ENCODE measurements at regions not wholly inside any gene's neighbourhood (a gene's known extent, or its start where the extent isn't known, plus 50 kb on each side); places are given as distances from the start of the nearest gene placed in this dataset.
"Not testable (repeated sequence)": the region's sequence is repeated elsewhere in the genome, so short reads cannot be mapped to it uniquely, and the experiment has no call there.

- DNase-seq: no peak
Observed at GRCh38 chr2:66013456-66013855, 421.5 kb upstream of the MEIS1 start.

DNA sequence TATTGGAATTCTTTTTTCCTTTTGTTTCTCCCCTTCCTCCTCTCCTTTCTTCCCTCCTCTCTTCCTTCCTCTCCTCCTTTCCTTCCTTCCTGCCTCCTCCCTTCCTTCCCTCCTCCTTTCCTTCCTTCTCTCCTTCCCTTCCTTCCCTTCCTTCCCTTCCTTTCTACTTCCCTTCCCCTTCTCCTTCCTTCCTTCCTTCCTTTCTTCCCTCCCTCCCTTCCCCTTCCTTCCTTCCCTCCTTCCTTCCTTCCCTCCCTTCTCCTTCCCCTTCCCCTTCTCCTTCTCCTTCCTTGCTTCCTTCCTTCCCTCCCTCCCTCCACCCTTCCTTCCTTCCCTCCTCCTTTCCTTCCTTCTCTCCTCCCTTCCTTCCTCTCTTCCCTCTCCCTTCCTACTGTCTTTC is 431.0 kb upstream of the MEIS1 start:
- DNase-seq: no peak

DNA sequence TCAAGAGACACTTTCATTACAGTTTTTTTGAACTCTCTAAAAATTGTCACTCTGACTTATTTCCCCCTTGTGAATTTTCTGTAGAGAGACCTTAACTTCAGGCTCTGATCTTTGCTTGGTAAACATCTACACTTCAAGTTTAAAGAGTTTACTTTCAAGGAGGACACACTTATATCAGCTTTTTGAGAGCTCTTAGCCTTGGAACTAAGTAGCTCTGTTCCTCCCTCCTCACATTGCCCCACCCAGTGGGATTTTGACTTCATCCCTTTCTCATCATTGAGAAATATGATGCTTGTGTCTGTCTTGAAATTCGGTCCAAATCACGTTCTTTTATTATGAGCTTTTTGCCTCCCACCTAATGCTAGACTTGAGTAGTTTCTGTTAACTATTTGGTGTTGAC is 433.4 kb upstream of the MEIS1 start:
- DNase-seq: no peak

DNA sequence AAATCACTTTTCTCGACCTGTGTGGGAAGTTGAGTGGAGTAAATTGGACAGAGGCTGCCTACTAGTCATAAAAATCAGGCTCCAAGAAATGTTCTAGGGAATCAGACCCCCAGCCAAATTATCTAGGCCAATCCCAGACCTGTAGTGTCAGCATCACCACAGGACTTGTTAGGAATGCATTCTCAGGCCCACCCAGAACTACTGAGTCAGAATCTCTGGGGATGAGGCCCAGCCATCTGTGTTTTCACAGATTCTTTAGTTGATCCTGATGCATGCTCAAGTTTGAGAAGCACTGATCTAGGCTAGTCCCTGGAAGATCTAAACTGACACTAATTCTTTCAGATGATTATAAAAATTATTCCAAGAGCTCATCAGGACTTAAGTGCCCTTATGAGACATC is 434.0 kb upstream of the MEIS1 start:
- DNase-seq: no peak

DNA sequence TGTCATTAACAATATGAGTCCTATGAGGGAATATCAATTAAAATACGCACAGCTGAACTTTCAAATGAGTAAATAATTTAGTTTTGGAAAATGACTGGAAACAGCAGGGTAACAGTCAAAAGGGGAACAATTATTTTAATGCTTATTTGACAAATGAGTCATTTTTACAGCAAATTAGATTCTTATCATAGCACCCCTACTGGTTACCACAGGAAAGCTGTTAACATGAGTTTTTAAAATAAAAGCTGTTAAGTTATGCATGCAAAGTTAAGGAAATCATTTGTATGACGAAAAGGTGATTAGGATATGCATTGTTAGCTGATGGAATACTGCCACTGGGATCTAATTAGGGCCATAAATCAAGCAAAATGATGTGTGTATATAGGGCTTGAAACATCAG is 435.1 kb upstream of the MEIS1 start:
- no peak for DNase-seq

- no peak for DNase-seq
Observed at GRCh38 chr2:65999103-65999502, 435.8 kb upstream of the MEIS1 start.

DNA sequence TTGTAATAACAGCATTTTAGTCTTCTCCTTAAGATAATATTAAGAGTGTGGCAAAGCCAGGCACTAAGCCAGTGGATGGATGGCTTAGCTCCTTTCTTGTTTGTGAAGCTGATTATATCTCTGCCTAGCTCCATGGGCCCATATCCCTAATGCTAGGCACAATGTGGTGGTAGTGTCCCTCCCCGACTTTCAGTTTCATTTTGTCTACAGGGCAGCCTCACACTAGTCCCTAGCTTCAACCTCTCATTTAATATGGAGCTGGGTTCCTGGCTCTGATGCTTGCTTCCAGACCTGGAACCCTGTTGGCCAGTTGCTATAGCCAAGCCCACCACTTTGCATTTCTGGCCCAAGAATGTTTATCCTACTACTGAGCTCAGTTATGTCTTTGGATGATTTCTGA is 437.0 kb upstream of the MEIS1 start:
- DNase-seq: no peak

- DNase-seq: no peak
Observed at GRCh38 chr2:65992198-65992554, 442.7 kb upstream of the MEIS1 start.

DNA sequence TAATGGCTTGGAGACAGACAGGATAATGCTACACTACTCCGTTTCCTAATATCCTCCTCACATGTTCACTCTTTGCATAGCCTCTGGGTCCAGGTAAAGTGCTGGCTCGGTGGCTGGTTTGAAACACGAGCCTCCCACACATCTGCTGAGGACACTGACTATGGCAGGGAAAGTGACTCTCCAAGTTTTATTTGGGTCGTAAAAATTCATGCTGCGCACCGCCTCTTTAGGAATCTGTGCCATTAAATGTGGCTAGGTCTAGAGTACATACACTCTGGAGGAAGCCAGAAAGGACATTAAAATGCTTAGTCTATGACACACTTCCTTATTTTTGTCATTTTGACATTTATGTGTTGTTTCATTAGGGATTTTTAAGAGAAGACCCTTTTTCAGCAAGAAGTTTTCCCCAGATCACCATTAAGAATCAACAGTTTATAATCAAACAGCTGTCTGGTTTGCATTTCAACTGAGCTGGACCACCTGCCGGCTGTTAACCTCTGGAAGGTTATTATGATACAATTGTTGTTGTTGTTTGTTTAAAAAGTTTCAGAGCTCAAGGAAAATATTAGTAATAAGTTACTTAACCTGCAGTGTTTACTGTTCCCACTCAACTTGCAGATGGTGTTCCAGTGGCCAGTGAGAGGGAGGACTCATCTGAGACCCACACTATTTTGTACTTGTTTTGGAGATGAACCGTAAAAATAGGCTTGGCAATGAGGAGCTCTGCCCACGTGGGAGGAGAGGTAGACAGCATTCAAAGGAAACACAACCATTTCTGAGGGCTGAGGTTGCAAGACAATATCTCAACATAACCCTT is 443.3 kb upstream of the MEIS1 start:
- no peak for DNase-seq

- no peak for DNase-seq
Observed at GRCh38 chr2:65985986-65986385, 448.9 kb upstream of the MEIS1 start.

- no peak for DNase-seq
Observed at GRCh38 chr2:65980531-65980930, 454.4 kb upstream of the MEIS1 start.

DNA sequence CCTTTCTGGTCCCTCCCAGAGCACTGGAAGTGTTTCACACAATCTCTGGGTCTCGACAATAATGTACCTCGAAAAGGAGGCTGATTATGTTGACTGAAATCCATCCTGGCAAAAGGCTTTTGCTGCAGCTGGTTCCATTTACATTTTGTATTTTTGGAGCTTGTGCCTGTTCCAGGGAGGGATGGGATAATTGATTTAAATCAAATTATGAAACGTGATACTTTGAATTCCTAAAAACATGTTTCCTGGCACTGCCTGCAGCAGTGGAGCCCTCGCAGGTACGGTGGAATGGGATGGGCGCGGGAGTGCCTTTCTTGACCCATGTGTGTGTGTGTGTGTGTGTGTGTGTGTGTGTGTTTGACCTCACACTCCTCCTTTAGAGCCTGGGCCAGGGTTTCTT is 455.5 kb upstream of the MEIS1 start:
- DNase-seq: no peak

DNA sequence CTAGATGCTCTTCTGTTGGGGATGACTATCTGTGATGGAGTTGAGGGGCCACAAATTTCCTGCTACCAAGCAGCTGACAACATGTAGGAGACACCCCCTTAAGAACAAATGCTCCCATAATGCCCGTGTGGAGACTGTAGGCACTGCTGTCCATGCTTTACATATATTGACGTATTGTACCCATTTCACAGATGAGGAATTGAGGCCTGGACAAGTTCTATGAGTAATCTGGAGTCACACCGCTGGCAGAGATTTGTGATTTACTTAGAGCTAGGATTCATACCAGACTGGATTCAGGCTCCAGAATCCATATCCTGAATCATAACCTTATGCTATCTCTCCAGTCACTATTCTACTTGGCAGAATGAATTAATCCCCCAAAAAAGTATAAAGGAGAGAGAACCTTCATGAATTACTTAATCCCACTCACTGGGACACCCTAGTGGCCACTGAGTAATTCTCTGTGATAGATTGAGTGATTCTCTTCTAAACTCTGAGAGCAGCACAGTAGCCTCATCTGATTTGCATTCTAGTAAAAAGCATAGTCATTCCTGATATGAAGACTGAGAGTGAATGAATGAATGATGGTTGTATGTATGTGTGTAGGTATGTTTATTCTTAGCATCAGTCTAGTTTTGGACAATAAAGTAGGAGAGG is 460.7 kb upstream of the MEIS1 start:
- no peak for DNase-seq

DNA sequence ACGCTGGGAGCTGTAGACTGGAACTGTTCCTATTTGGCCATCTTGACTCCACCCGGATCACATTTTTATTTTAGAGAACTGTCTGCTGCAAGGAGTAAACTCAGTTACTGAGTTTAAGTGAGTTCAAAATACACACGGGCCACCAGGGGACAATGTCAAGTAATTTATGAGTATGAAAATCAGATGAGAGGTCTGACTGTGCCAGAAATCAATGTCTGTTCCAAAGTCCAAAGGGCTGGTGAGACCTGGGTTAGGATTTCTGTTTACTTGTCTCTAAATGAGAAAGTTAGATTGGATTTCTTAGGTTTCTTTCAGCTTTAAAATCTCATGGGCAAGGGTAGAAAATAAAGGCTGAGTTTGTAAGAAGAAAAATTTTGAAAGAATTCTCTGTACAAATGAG is 465.8 kb upstream of the MEIS1 start:
- no peak for DNase-seq

DNA sequence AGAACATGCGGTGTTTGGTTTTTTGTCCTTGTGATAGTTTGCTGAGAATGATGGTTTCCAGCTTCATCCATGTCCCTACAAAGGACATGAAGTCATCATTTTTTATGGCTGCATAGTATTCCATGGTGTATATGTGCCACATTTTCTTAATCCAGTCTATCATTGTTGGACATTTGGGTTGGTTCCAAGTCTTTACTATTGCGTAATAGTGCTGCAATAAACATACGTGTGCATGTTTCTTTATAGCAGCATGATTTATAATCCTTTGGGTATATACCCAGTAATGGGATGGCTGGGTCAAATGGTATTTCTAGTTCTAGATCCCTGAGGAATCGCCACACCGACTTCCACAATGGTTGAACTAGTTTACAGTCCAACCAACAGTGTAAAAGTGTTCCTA is 471.6 kb upstream of the MEIS1 start:
- not testable (repeated sequence) for DNase-seq

DNA sequence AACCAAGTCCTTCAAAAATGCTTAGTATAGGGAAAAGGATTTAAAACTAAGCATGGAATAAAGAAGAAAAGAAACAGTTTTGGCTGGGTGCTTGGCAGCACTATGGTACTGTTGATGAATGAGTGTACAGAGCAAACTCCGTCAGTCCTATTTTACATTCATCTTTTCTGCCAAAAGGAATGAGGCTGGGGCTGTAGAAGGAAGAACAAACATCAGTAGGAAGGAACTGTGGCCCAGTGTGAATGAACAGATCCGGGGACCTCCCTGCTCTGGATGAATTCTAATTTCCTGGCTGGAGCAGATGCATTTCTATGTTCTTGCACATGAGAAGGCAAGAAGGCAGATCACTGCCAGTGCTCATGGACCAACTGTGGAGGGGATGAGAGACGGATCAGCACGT is 474.0 kb upstream of the MEIS1 start:
- DNase-seq: no peak

GRCh38 chr2:65957886-65958285 is 477.0 kb upstream of the MEIS1 start:
- DNase-seq: no peak

- no peak for DNase-seq
Observed at GRCh38 chr2:65957454-65957853, 477.5 kb upstream of the MEIS1 start.

DNA sequence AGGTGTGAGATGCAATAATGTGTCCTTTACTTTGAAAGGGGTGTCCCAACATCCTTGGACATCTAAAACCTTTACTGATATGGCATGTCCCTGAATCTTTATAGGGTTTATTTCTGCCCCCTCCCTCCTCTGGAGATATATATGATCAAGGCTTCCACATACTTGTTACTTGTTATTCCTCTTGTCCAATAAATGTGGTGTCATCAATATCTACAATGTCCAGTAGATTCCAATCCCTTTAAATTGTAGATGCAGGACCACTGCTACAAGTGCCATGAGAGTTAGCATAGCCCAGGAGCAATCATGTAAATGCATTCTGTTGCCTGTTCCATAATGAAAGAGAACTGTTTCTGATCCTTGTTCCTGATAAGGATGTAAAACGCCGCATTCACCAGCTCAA is 479.7 kb upstream of the MEIS1 start:
- DNase-seq: no peak

DNA sequence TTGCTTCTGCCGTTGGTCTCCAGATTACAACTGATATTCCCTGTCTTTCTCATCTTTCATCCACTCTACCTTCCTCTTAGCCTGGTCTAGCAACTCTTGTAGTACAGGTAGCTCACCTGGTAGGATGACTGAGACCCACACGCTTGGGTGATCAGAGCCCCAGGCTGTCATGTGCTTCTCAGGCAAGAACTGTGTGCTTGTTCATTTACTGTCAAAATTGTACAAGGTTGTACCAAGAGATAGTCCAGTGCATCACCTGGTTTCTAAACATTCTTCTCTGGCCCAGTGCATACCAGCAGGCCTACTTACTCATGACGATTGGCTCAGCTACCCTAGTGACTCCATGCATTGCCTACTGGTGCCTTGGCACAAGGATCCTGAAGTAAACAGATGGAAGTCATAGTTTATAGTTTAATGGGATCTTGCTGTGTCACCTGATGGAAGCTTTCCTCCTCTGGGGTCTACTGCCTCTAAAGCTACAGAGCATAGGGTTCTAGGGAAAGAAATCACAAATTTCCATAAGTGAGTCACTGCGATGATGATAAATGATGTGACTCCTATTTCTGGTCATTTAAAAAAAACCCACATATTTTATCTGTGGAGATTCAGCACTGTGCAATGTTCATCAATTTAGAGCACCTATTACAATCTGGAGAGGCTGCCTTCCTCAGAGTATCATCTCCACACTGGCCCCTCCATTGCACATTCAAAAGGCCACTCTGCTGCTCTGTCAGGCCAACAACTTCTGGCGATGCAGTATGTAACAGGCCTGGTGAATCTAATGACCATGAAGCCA is 481.8 kb upstream of the MEIS1 start:
- no peak for DNase-seq

GRCh38 chr2:65944213-65944612 is 490.7 kb upstream of the MEIS1 start:
- DNase-seq: no peak

DNA sequence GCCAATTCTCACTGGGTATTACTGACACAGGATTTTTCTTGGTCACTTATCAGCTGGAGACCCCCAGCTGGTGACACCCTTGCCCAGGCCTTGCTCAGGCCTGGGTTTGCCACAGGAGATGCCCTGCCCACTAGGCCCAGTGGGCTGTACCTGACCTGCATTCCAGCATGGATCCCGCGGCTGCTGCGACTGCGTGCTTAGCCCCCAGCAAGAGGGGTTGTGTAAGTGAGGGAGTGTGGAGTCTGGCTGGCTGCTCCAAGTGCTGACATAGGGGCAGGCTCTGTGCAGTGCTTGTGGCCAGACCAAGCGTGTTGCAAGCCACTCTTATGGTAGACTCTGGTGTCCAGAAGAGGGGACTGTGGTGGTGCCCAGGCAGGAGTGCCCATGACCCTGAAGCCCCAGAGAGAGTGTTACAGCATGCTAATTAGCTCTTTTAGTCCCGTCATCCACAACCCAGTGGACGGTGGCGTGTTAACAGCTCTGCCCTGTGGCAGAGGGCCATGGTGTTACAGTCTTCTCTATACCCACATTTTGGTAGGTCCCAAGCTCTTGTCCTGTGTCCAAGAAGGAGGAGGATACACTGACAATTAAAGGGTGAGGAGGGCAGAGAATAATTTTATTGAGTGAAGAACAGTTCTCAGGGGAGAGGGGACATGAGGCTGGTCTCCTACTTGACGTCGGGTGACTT is 491.7 kb upstream of the MEIS1 start:
- DNase-seq: no peak

DNA sequence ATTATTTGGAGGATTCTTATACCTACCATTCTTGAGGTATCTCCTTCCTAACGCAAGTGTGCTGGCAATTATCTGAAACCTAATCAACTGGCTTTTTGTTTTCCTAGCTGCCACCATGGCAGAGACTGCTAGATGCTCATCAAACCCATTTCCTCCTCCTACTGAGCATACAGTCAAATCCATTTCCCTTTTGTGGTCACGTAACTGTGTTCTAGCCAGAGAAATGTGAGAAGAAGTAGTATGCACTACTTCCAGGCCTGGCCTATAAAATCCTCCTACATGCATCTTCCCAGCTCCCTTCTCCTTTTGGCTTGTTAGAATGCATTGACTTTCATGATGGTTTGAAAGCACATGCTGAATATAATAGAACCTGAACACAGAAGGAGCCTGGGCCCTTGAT is 494.1 kb upstream of the MEIS1 start:
- DNase-seq: no peak
